Natural killer cell (primary cell): ENCODE measurements at regions not wholly inside any gene's neighbourhood (a gene's known extent, or its start where the extent isn't known, plus 50 kb on each side); places are given as distances from the start of the nearest gene placed in this dataset.
"Not testable (repeated sequence)": the region's sequence is repeated elsewhere in the genome, so short reads cannot be mapped to it uniquely, and the experiment has no call there.

ENCODE experiments used
- ATAC-seq, 3 donors: fragments of 150-1000 bp in 2 of 3; fragments of 200-7000 bp in 1 of 3; cut with Tn5 transposase; 1 replicate in 1 of 3; 2 replicates in 2 of 3; pipeline ENCODE4 v1.10.0; 2021; ENCODE audit warnings: mild to moderate bottlenecking in 2 of 3, moderate library complexity in 2 of 3
- DNase-seq, 2 donors: peaks; one replicate each; pipeline versions ENCODE4 v3.0.0 to v3.0.0-alpha.2; 2013 to 2021; ENCODE audit warnings: mixed read lengths in 1 of 2
- H3K27ac ChIP-seq: one replicate; pipeline ENCODE4 v1.5.1; 2013; ENCODE audit warnings: mild to moderate bottlenecking, low read length
- H3K27me3 ChIP-seq: one replicate; pipeline ENCODE4 v1.6.1; 2013; ENCODE audit warnings: low read length; ENCODE audit not compliant: control insufficient read depth, insufficient read depth
- H3K36me3 ChIP-seq: one replicate; pipeline ENCODE4 v1.6.1; 2013; ENCODE audit warnings: low read length; ENCODE audit not compliant: control insufficient read depth, insufficient read depth
- H3K4me1 ChIP-seq: one replicate; pipeline ENCODE4 v1.6.1; 2013; ENCODE audit warnings: low read length; ENCODE audit not compliant: control insufficient read depth, insufficient read depth
- H3K4me3 ChIP-seq: one replicate; pipeline ENCODE4 v1.5.1; 2013; ENCODE audit warnings: low read length
- H3K9me3 ChIP-seq: one replicate; pipeline ENCODE4 v1.6.1; 2013; ENCODE audit warnings: low read length; ENCODE audit not compliant: control insufficient read depth, insufficient read depth
- H3K27ac Mint-ChIP-seq, 2 donors: one replicate each; pipeline ENCODE4 v1.8.0; 2022; ENCODE audit warnings: mild to moderate bottlenecking in 2 of 2, mixed read lengths in 2 of 2, moderate library complexity in 1 of 2
- H3K27me3 Mint-ChIP-seq, 2 donors: one replicate each; pipeline ENCODE4 v1.8.0; 2022; ENCODE audit warnings: low read depth in 2 of 2, mixed read lengths in 2 of 2
- H3K36me3 Mint-ChIP-seq: one replicate; pipeline ENCODE4 v1.8.0; 2022; ENCODE audit warnings: mixed read lengths
- H3K4me1 Mint-ChIP-seq, 2 donors: one replicate each; pipeline ENCODE4 v1.8.0; 2022; ENCODE audit warnings: mixed read lengths in 2 of 2
- H3K4me3 Mint-ChIP-seq: one replicate; pipeline ENCODE4 v1.8.0; 2022; ENCODE audit warnings: mild to moderate bottlenecking, moderate library complexity, mixed read lengths
- H3K9me3 Mint-ChIP-seq, 2 donors: one replicate each; pipeline ENCODE4 v1.8.0; 2022; ENCODE audit warnings: mixed read lengths in 2 of 2
- WGBS: methylation state at CpG from one replicate; pipeline ENCODE4 v1.1.7; 2013; ENCODE audit warnings: missing lambda C conversion rate; ENCODE audit not compliant: insufficient coverage; 5-methylcytosine and 5-hydroxymethylcytosine counted together
- intact Hi-C: fragments of 100-400 bp; cut with micrococcal nuclease; formaldehyde crosslinking; loops from one replicate; pipeline ENCODE4 v1.14.2; 2022
- TF ChIP-seq, protein P1 (sequence below): fragments of 200-600 bp; IDR thresholded peaks from one replicate; pipeline ENCODE4 v1.8.0; 2022; ENCODE audit warnings: antibody characterized with exemption

DNA sequence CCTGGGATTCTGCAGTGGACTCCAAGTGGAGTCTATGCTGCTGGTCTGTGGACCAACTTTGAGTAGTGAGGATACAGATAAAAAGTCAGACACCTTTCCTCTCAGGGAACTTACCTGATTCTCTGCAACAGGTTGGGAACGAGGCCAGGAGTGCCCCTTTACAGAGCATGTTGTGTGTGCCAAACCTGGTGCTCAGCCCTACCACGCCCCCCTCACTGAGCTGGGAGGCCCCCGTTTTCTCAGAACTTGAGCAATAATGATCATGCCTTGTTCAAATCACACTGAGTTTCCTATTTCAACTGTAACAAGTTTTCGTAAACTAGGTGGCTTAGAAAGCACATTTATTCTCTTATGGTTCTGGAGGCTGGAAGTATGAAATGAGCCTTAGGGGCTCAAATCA, 182.0 kb downstream of the COPRS start:
- Histone ChIP-seq H3K4me3 (no peak overlapping the region), H3K27ac (no peak overlapping the region), H3K27me3 (no peaks in the 10 kb centered on the region), H3K4me1 (no peaks in the 10 kb centered on the region), H3K36me3 (no peaks in the 10 kb centered on the region), H3K9me3 (no peaks in the 10 kb centered on the region)
- WGBS: 85% methylated on average over 4 of the region's 4 CpGs
- peaks cover 25 to 28% of the 10 kb centered on the region in 2 donors for H3K27me3 Mint-ChIP-seq
- intact Hi-C loops: no loop called here
- TF ChIP-seq, protein P1, sequence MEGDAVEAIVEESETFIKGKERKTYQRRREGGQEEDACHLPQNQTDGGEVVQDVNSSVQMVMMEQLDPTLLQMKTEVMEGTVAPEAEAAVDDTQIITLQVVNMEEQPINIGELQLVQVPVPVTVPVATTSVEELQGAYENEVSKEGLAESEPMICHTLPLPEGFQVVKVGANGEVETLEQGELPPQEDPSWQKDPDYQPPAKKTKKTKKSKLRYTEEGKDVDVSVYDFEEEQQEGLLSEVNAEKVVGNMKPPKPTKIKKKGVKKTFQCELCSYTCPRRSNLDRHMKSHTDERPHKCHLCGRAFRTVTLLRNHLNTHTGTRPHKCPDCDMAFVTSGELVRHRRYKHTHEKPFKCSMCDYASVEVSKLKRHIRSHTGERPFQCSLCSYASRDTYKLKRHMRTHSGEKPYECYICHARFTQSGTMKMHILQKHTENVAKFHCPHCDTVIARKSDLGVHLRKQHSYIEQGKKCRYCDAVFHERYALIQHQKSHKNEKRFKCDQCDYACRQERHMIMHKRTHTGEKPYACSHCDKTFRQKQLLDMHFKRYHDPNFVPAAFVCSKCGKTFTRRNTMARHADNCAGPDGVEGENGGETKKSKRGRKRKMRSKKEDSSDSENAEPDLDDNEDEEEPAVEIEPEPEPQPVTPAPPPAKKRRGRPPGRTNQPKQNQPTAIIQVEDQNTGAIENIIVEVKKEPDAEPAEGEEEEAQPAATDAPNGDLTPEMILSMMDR: no peak
- no peaks in the 10 kb centered on the region for H3K36me3 Mint-ChIP-seq
- no peak overlapping the region for H3K4me3 Mint-ChIP-seq
- ATAC-seq (no peak), DNase-seq (no peak)
- no peaks in the 10 kb centered on the region for H3K9me3 Mint-ChIP-seq
- no peak overlapping the region for H3K27ac Mint-ChIP-seq
- H3K4me1 Mint-ChIP-seq: peaks cover 0 to 16% of the 10 kb centered on the region in 2 donors

DNA sequence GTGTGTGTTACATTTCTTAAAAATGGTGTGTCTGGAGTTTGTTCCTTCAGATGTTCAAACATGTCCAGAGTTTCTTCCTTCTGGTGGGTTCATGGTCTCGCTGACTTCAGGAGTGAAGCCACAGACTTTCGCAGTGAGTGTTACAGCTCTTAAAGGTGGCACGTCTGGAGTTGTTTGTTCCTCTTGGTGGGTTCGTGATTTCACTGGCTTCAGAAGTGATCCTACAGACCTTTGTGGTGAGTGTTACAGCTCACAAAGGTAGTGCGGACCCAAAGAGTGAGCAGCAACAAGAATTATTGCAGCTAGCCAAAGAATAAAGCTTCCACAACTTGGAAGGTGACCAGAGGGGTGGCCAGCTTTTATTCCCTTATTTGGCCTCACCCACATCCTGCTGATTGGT, 183.7 kb downstream of the COPRS start:
- H3K27me3 ChIP-seq, H3K4me1 ChIP-seq, H3K36me3 ChIP-seq, H3K36me3 Mint-ChIP-seq, ATAC-seq, DNase-seq, H3K4me3 Mint-ChIP-seq, H3K27ac Mint-ChIP-seq, H3K27ac ChIP-seq, H3K9me3 Mint-ChIP-seq, intact Hi-C loops, H3K4me3 ChIP-seq, H3K9me3 ChIP-seq: not testable (repeated sequence)
- 20% methylated on average over 5 of the region's 5 CpGs for WGBS
- peaks cover 24 to 25% of the 10 kb centered on the region in 2 donors for H3K27me3 Mint-ChIP-seq
- H3K4me1 Mint-ChIP-seq: peaks cover 0 to 15% of the 10 kb centered on the region in 2 donors

DNA sequence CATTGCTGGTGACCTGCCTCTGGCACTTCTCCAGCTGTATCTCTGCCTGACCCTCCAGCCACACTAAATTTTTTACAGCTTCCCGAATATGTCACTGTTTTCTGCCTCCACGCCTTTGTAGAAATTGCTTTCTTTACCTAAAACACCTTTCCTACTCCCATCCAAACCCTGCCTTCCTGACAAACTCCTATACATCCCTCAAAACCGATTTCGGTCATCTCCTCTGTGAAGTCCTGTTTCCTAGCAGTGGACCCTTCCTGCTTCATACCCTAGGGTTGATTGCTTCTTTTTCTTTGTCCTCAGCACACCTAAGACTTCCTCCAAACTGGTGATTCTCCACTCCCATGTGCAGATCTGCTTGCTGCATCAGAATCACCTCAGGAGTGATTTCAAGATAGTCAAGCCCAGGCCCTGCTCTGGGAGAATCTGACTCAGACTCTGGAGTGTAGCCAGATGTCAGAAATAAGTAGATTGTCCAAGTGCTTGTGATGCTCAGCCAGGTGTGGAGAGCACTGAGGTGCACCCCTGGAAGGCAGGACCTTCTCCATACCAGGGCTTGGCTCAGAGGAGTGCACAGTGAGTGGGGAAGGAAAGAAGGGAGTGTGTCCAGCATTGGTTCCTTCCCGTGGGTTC, 184.2 kb downstream of the COPRS start:
- Histone ChIP-seq H3K36me3 (no peaks in the 10 kb centered on the region), H3K27me3 (no peaks in the 10 kb centered on the region), H3K4me3 (no peak overlapping the region), H3K4me1 (no peaks in the 10 kb centered on the region), H3K27ac (no peak overlapping the region), H3K9me3 (peaks cover 2% of the 10 kb centered on the region)
- H3K4me1 Mint-ChIP-seq: peaks cover 0 to 9% of the 10 kb centered on the region in 2 donors
- H3K9me3 Mint-ChIP-seq: no peaks in the 10 kb centered on the region
- H3K4me3 Mint-ChIP-seq: no peak overlapping the region
- intact Hi-C loops: no loop called here
- peaks cover 19 to 21% of the 10 kb centered on the region in 2 donors for H3K27me3 Mint-ChIP-seq
- no peaks in the 10 kb centered on the region for H3K36me3 Mint-ChIP-seq
- no peak overlapping the region for H3K27ac Mint-ChIP-seq
- 73% methylated on average over 5 of the region's 5 CpGs for WGBS
- DNase-seq: no peak
- ATAC-seq: peak in 1 of 3 donors; percentile 14
- TF ChIP-seq, protein P1: no peak

DNA sequence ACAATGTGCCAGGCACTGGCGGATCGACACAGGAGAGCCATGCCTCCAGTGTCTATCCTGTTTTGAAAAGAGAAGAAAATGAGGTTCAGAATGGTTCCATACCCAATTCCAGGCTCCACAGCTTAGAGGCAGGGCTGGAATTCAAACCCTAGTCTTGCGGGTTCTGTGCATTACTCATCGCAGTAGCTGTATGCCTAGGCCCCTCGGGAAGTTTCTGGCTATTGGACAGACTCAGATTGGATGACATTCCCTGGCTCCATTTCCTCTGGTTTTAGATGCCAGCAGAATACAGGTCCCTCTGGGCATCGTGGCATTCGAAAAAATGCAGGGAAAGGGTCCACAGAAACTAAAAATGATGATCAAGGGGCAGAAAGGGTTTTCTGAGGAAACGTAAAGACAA, 184.7 kb downstream of the COPRS start:
- Histone ChIP-seq H3K36me3 (no peaks in the 10 kb centered on the region), H3K27me3 (no peaks in the 10 kb centered on the region), H3K4me3 (no peak overlapping the region), H3K9me3 (peaks cover 2% of the 10 kb centered on the region), H3K27ac (no peak overlapping the region), H3K4me1 (no peaks in the 10 kb centered on the region)
- intact Hi-C loops: no loop called here
- TF ChIP-seq, protein P1: no peak
- Mint-ChIP-seq H3K27me3 (peaks cover 19 to 21% of the 10 kb centered on the region in 2 donors), H3K9me3 (no peaks in the 10 kb centered on the region), H3K27ac (no peak overlapping the region), H3K4me1 (peaks cover 0 to 8% of the 10 kb centered on the region in 2 donors), H3K4me3 (no peak overlapping the region), H3K36me3 (no peaks in the 10 kb centered on the region)
- ATAC-seq (no peak), DNase-seq (no peak)
- 94% methylated on average over 8 of the region's 8 CpGs for whole genome bisulfite sequencing
